HCT116 (cell line): ENCODE measurements at regions not wholly inside any gene's neighbourhood (a gene's known extent, or its start where the extent isn't known, plus 50 kb on each side); places are given as distances from the start of the nearest gene placed in this dataset.

ENCODE experiments used
- ATAC-seq: fragments of 200-7000 bp; cut with Tn5 transposase; 2 replicates; pipeline ENCODE4 v1.9.1; 2020; ENCODE audit warnings: mild to moderate bottlenecking, moderate library complexity
- BruUV-seq: library from RNA; stranded (reverse); fragments of 400-500 nt; replicated peaks from 2 replicates; lab custom pipeline; 2021; lab: Mats Ljungman, UMichigan
- CTCF ChIA-PET: fragments of 300-600 bp; sonication (Branson Sonifier 250); formaldehyde crosslinking; loops from one replicate; lab custom pipeline; 2021; ENCODE audit warnings: antibody characterized with exemption; lab: Charles Lee
- POLR2A ChIA-PET: fragments of 300-600, 350-600 bp; sonication (Branson Sonifier 250); formaldehyde crosslinking; loops from one replicate; lab custom pipeline; 2021; ENCODE audit warnings: antibody characterized with exemption; lab: Charles Lee
- RAD21 ChIA-PET, 2 experiments: fragments of 300-600 bp; sonication (Branson Sonifier 250); formaldehyde crosslinking; loops; one replicate each; lab custom pipeline; 2023; ENCODE audit warnings: low total read pairs in 2 of 2; ENCODE audit not compliant: uncharacterized antibody in 2 of 2, unreplicated experiment in 2 of 2, low non-redundant PET in 1 of 2; lab: Charles Lee
- DNase-seq: peaks from one replicate; pipeline ENCODE4 v3.0.0-alpha.2; 2010; ENCODE audit warnings: low read depth, low spot score
- H2AFZ ChIP-seq: fragments of 200-600 bp; shearing (Covaris generic), sonication (generic); 2 replicates; pipeline ENCODE4 v1.6.1; 2017; ENCODE audit warnings: low read depth, mixed run types, mixed read lengths, antibody characterized with exemption, low read length; ENCODE audit not compliant: poor library complexity, severe bottlenecking
- H3K27ac ChIP-seq: 2 replicates; pipeline ENCODE4 v1.5.1; 2012; ENCODE audit warnings: low read depth, low read length
- H3K27me3 ChIP-seq: fragments of 200-600 bp; sonication (generic); 2 replicates; pipeline ENCODE4 v1.6.1; 2016; ENCODE audit warnings: mixed run types, low read length, mixed read lengths; ENCODE audit not compliant: insufficient read depth
- H3K36me3 ChIP-seq, 2 experiments: fragments of 200-500 bp in 1 of 2; fragments of 200-600 bp in 1 of 2; sonication (Bioruptor generic) in 1 of 2; sonication (generic) in 1 of 2; 2 replicates each; pipeline versions ENCODE4 v1.5.1 to v1.6.1; 2014 to 2016; ENCODE audit warnings: low read length in 2 of 2, inconsistent platforms in 1 of 2, mixed read lengths in 1 of 2, mixed run types in 1 of 2; ENCODE audit not compliant: insufficient read depth in 2 of 2, control insufficient read depth in 1 of 2
- H3K4me1 ChIP-seq, 2 experiments: fragments of 200-600 bp in 1 of 2; sonication (generic) in 1 of 2; 2 replicates each; pipeline versions ENCODE4 v1.5.1 to v1.6.1; 2012 to 2017; ENCODE audit warnings: low read length in 2 of 2, inconsistent platforms in 1 of 2, mild to moderate bottlenecking in 1 of 2, mixed read lengths in 1 of 2, mixed run types in 1 of 2, moderate library complexity in 1 of 2; ENCODE audit not compliant: insufficient read depth in 2 of 2, control insufficient read depth in 1 of 2
- H3K4me2 ChIP-seq: fragments of 200-600 bp; sonication (generic); 2 replicates; pipeline ENCODE4 v1.6.1; 2017; ENCODE audit warnings: mixed run types, low read length, mixed read lengths
- H3K4me3 ChIP-seq, 2 experiments: fragments of 200-600 bp in 1 of 2; sonication (generic) in 1 of 2; replicated peaks in 1 of 2; 2 replicates each; pipeline ENCODE4 v1.5.1; 2011 to 2016; ENCODE audit warnings: low read length in 2 of 2, control low read depth in 1 of 2, low read depth in 1 of 2, mild to moderate bottlenecking in 1 of 2, mixed read lengths in 1 of 2, mixed run types in 1 of 2
- H3K79me2 ChIP-seq: fragments of 200-600 bp; sonication (generic); 2 replicates; pipeline ENCODE4 v1.6.1; 2017; ENCODE audit warnings: mild to moderate bottlenecking, mixed run types, low read length, moderate library complexity, mixed read lengths; ENCODE audit not compliant: insufficient read depth
- H3K9ac ChIP-seq: fragments of 200-600 bp; sonication (generic); 2 replicates; pipeline ENCODE4 v1.6.1; 2016; ENCODE audit warnings: low read length, mixed read lengths
- H3K9me2 ChIP-seq: fragments of 200-600 bp; sonication (generic), shearing (Covaris generic); 2 replicates; pipeline ENCODE4 v1.6.1; 2017; ENCODE audit warnings: mixed run types, mild to moderate bottlenecking, moderate library complexity; ENCODE audit not compliant: insufficient read depth
- H3K9me3 ChIP-seq, 2 experiments: fragments of 200-500 bp in 1 of 2; fragments of 200-600 bp in 1 of 2; sonication (Bioruptor generic) in 1 of 2; sonication (generic) in 1 of 2; 2 replicates each; pipeline ENCODE4 v1.6.1; 2014 to 2017; ENCODE audit warnings: low read length in 2 of 2, mixed read lengths in 2 of 2, inconsistent platforms in 1 of 2, low read depth in 1 of 2, mild to moderate bottlenecking in 1 of 2, mixed run types in 1 of 2, moderate library complexity in 1 of 2; ENCODE audit not compliant: control insufficient read depth in 1 of 2, insufficient read depth in 1 of 2
- H4K20me1 ChIP-seq: fragments of 200-600 bp; sonication (generic), shearing (Covaris generic); 2 replicates; pipeline ENCODE4 v1.6.1; 2017; ENCODE audit warnings: mixed run types, mild to moderate bottlenecking, moderate library complexity; ENCODE audit not compliant: insufficient read depth
- CBX3 ChIP-seq: IDR thresholded peaks from 2 replicates; pipeline ENCODE4 v1.6.1; 2012; ENCODE audit warnings: low read depth
- CEBPB ChIP-seq: IDR thresholded peaks from 2 replicates; pipeline ENCODE4 v1.6.1; 2012; ENCODE audit warnings: low read depth
- EGR1 ChIP-seq: IDR thresholded peaks from 2 replicates; pipeline ENCODE4 v1.6.1; 2012; ENCODE audit warnings: low read depth
- ELF1 ChIP-seq: IDR thresholded peaks from 2 replicates; pipeline ENCODE4 v1.6.1; 2012; ENCODE audit warnings: low read depth, borderline replicate concordance
- EZH2 ChIP-seq: fragments of 200-600 bp; sonication (generic); IDR thresholded peaks from 2 replicates; pipeline ENCODE4 v1.6.1; 2017; ENCODE audit warnings: antibody characterized with exemption, mixed run types
- EZH2phosphoT487 ChIP-seq: fragments of 200-600 bp; IDR thresholded peaks from 2 replicates; pipeline ENCODE4 v1.6.1; 2018; ENCODE audit warnings: antibody characterized with exemption, borderline replicate concordance
- FOSL1 ChIP-seq: IDR thresholded peaks from 2 replicates; pipeline ENCODE4 v1.6.1; 2012; ENCODE audit warnings: low read depth
- POLR2A ChIP-seq: IDR thresholded peaks from 2 replicates; pipeline ENCODE4 v1.7.0; 2011; ENCODE audit warnings: borderline replicate concordance; ENCODE audit not compliant: insufficient read depth, insufficient read length; ENCODE audit errors: extremely low read depth
- POLR2AphosphoS5 ChIP-seq: IDR thresholded peaks from 2 replicates; pipeline ENCODE4 v1.6.1; 2011; ENCODE audit warnings: mild to moderate bottlenecking, low read depth, low read length, moderate library complexity
- RAD21 ChIP-seq: IDR thresholded peaks from 2 replicates; pipeline ENCODE4 v1.6.1; 2012; ENCODE audit warnings: low read depth, mild to moderate bottlenecking
- SIN3A ChIP-seq: IDR thresholded peaks from 2 replicates; pipeline ENCODE4 v1.6.1; 2012; ENCODE audit warnings: low read depth
- TCF7L2 ChIP-seq: IDR thresholded peaks from 2 replicates; pipeline ENCODE4 v1.7.0; 2011; ENCODE audit warnings: borderline replicate concordance, inconsistent platforms; ENCODE audit not compliant: insufficient read depth, insufficient read length; ENCODE audit errors: extremely low read depth
- YY1 ChIP-seq: IDR thresholded peaks from 2 replicates; pipeline ENCODE4 v1.6.1; 2011; ENCODE audit warnings: low read length, low read depth, moderate library complexity, mild to moderate bottlenecking; ENCODE audit not compliant: insufficient replicate concordance; ENCODE audit errors: extremely low read depth
- ZFX ChIP-seq: fragments of 450-650 bp; IDR thresholded peaks from 2 replicates; pipeline ENCODE4 v1.6.1; 2017
- ZNF274 ChIP-seq: fragments of 200-500 bp; sonication (Bioruptor generic); IDR thresholded peaks from 2 replicates; pipeline ENCODE4 v1.6.1; 2014; ENCODE audit warnings: mild to moderate bottlenecking, low read depth, low read length, inconsistent platforms
- intact Hi-C: fragments of 100-400 bp; cut with micrococcal nuclease; formaldehyde crosslinking; loops from 2 replicates; pipeline ENCODE4 v1.10.0; 2022
- TF ChIP-seq, protein P1 (sequence below): IDR thresholded peaks from 2 replicates; pipeline ENCODE4 v1.6.1; 2011; ENCODE audit warnings: mild to moderate bottlenecking, low read length, moderate library complexity; ENCODE audit not compliant: insufficient replicate concordance; ENCODE audit errors: extremely low read depth
- TF ChIP-seq, protein P2 (sequence below): IDR thresholded peaks from 2 replicates; pipeline ENCODE4 v1.6.1; 2012
- TF ChIP-seq, protein P3 (sequence below), 3 experiments: fragments of 200-600 bp in 1 of 3; sonication (generic) in 1 of 3; IDR thresholded peaks in 2 of 3; conservative IDR thresholded peaks in 1 of 3; 2 replicates each; pipeline ENCODE4 v1.5.1; 2012 to 2017; ENCODE audit warnings: low read depth in 2 of 3, low read length in 2 of 3, antibody characterized with exemption in 1 of 3, borderline replicate concordance in 1 of 3, control low read depth in 1 of 3, mild to moderate bottlenecking in 1 of 3, mixed read lengths in 1 of 3, mixed run types in 1 of 3, moderate library complexity in 1 of 3; ENCODE audit not compliant: insufficient read depth in 1 of 3
- TF ChIP-seq, protein P4 (sequence below): IDR thresholded peaks from 2 replicates; pipeline ENCODE4 v1.6.1; 2012

DNA sequence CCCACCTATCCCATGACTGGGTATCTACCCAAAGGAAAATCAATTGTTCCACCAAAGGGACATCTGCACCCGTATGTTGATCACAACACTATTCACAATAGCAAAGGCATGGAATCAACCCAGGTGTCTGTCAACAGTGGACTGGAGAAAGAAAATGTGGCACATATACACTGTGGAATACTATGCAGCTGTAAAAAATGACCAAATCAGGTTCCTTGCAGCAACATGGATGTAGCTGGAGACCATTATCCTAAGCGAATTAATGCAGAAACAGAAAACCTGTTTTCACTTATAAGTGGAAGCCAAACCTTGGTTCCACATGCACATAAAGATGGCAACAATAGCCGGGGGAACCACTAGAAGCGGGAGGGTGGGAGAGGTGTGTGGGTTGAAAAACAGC is 228.6 kb downstream of the UQCRFS1 start:
- no peaks in the 10 kb centered on the region for H3K36me3 ChIP-seq
- POLR2A ChIA-PET = no interaction called here
- H2AFZ ChIP-seq = no peak overlapping the region
- CTCF ChIA-PET = no interaction called here
- TF ChIP-seq FOSL1 (no peak), RAD21 (no peak), SIN3A (no peak), TCF7L2 (no peak), CEBPB (no peak), EZH2 (no peak), POLR2A (no peak), ZNF274 (no peak), YY1 (no peak), CBX3 (no peak), EZH2phosphoT487 (no peak), EGR1 (no peak), POLR2AphosphoS5 (no peak), ELF1 (no peak), ZFX (no peak)
- TF ChIP-seq, protein P1, sequence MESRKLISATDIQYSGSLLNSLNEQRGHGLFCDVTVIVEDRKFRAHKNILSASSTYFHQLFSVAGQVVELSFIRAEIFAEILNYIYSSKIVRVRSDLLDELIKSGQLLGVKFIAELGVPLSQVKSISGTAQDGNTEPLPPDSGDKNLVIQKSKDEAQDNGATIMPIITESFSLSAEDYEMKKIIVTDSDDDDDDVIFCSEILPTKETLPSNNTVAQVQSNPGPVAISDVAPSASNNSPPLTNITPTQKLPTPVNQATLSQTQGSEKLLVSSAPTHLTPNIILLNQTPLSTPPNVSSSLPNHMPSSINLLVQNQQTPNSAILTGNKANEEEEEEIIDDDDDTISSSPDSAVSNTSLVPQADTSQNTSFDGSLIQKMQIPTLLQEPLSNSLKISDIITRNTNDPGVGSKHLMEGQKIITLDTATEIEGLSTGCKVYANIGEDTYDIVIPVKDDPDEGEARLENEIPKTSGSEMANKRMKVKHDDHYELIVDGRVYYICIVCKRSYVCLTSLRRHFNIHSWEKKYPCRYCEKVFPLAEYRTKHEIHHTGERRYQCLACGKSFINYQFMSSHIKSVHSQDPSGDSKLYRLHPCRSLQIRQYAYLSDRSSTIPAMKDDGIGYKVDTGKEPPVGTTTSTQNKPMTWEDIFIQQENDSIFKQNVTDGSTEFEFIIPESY = no peak
- TF ChIP-seq, protein P2, sequence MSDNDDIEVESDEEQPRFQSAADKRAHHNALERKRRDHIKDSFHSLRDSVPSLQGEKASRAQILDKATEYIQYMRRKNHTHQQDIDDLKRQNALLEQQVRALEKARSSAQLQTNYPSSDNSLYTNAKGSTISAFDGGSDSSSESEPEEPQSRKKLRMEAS = no peak
- TF ChIP-seq, protein P3, sequence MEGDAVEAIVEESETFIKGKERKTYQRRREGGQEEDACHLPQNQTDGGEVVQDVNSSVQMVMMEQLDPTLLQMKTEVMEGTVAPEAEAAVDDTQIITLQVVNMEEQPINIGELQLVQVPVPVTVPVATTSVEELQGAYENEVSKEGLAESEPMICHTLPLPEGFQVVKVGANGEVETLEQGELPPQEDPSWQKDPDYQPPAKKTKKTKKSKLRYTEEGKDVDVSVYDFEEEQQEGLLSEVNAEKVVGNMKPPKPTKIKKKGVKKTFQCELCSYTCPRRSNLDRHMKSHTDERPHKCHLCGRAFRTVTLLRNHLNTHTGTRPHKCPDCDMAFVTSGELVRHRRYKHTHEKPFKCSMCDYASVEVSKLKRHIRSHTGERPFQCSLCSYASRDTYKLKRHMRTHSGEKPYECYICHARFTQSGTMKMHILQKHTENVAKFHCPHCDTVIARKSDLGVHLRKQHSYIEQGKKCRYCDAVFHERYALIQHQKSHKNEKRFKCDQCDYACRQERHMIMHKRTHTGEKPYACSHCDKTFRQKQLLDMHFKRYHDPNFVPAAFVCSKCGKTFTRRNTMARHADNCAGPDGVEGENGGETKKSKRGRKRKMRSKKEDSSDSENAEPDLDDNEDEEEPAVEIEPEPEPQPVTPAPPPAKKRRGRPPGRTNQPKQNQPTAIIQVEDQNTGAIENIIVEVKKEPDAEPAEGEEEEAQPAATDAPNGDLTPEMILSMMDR (IDR thresholded peaks at IDR 0.05 in 2 of 3, conservative IDR thresholded peaks at IDR 0.05 in 1 of 3; ENCODE audit: borderline replicate concordance in 1 of 3, insufficient read depth in 1 of 3, low read depth in 2 of 3, low read length in 2 of 3) = no peak
- TF ChIP-seq, protein P4, sequence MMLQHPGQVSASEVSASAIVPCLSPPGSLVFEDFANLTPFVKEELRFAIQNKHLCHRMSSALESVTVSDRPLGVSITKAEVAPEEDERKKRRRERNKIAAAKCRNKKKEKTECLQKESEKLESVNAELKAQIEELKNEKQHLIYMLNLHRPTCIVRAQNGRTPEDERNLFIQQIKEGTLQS = no peak
- RAD21 ChIA-PET = no interaction called here
- no peak overlapping the region for H3K4me2 ChIP-seq
- BruUV-seq = no TSS peak
- H3K79me2 ChIP-seq = no peaks in the 10 kb centered on the region
- no peaks in the 10 kb centered on the region for H3K27me3 ChIP-seq
- intact Hi-C loops = no loop called here
- ATAC-seq = no peak
- no peaks in the 10 kb centered on the region for H4K20me1 ChIP-seq
- H3K9ac ChIP-seq = no peak overlapping the region
- no peak overlapping the region for H3K4me3 ChIP-seq
- H3K4me1 ChIP-seq = no peaks in the 10 kb centered on the region
- DNase-seq = no peak
- no peaks in the 10 kb centered on the region for H3K9me2 ChIP-seq
- no peak overlapping the region for H3K27ac ChIP-seq
- H3K9me3 ChIP-seq = peaks cover 0 to 30% of the 10 kb centered on the region in 2 experiments; a peak in 2 of 4 replicates
